HepG2 (cell line): ENCODE measurements at regions not wholly inside any gene's neighbourhood (a gene's known extent, or its start where the extent isn't known, plus 50 kb on each side); places are given as distances from the start of the nearest gene placed in this dataset.

ENCODE experiments used
- FOXA1 ChIP-seq, 2 experiments: fragments of 450-650 bp in 1 of 2; sonication (generic) in 1 of 2; formaldehyde crosslinking in 1 of 2; IDR thresholded peaks; 2 replicates each; pipeline versions ENCODE4 v1.4.0 to v1.6.1; 2016 to 2020; ENCODE audit warnings: missing genetic modification reagents in 1 of 2
- IKZF4 ChIP-seq: sonication (generic); formaldehyde crosslinking; IDR thresholded peaks from 2 replicates; pipeline ENCODE4 v1.5.1; 2020; ENCODE audit warnings: borderline replicate concordance, mild to moderate bottlenecking, low read depth, missing genetic modification reagents; ENCODE audit errors: not compliant biosample characterization
- MXD3 ChIP-seq: IDR thresholded peaks from 2 replicates; pipeline ENCODE4 v1.6.1; 2016; ENCODE audit warnings: mild to moderate bottlenecking, missing biosample characterization, missing genetic modification reagents
- NR2C2 ChIP-seq: sonication (generic); formaldehyde crosslinking; IDR thresholded peaks from 2 replicates; pipeline ENCODE4 v1.4.0; 2020; ENCODE audit warnings: missing genetic modification reagents, mild to moderate bottlenecking, moderate library complexity, borderline replicate concordance
- SRSF1 ChIP-seq: fragments of 200-400 bp; formaldehyde crosslinking; optimal IDR thresholded peaks from 2 replicates; pipeline ENCODE3; 2017; ENCODE audit warnings: mild to moderate bottlenecking, low read depth, low read length, moderate library complexity
- TBP ChIP-seq: sonication (generic); formaldehyde crosslinking; IDR thresholded peaks from 2 replicates; pipeline ENCODE4 v1.5.0; 2020; ENCODE audit warnings: missing genetic modification reagents
- ZHX1 ChIP-seq: sonication (generic); formaldehyde crosslinking; IDR thresholded peaks from 2 replicates; pipeline ENCODE4 v1.8.1; 2022; ENCODE audit warnings: low read depth, mild to moderate bottlenecking, missing genetic modification reagents
- ZIK1 ChIP-seq: sonication (generic); formaldehyde crosslinking; IDR thresholded peaks from 2 replicates; pipeline ENCODE4 v1.5.0; 2020; ENCODE audit warnings: mild to moderate bottlenecking, low read depth, missing genetic modification reagents, borderline replicate concordance

GRCh38 chr12:115213538-115214016 is 529.6 kb upstream of the TBX3 start:
- TF ChIP-seq ZIK1 (CRISPR knock-in tag): no peak
- no peak for TF ChIP-seq MXD3 (CRISPR knock-in tag)
- TF ChIP-seq SRSF1: no peak
- no peak for TF ChIP-seq IKZF4 (CRISPR knock-in tag)
- no peak for TF ChIP-seq NR2C2 (CRISPR knock-in tag)
- TF ChIP-seq TBP (CRISPR knock-in tag): no peak
- no peak for TF ChIP-seq FOXA1 (IDR thresholded peaks at IDR 0.05)
- no peak for TF ChIP-seq FOXA1 (CRISPR knock-in tag; IDR thresholded peaks at IDR 0.05)
- TF ChIP-seq ZHX1 (CRISPR knock-in tag): no peak
